Kidney tubule cell (primary cell): ENCODE measurements at regions not wholly inside any gene's neighbourhood (a gene's known extent, or its start where the extent isn't known, plus 50 kb on each side); places are given as distances from the start of the nearest gene placed in this dataset.

Experiments
- DNase-seq: peaks from one replicate; pipeline ENCODE4 v3.0.0-alpha.2; 2018; ENCODE audit warnings: low spot score

GRCh38 chr14:58947814-58948445 is 240.5 kb upstream of the DAAM1 start:
- no peak for DNase-seq

- DNase-seq = no peak
Observed at GRCh38 chr14:58950555-58950954, 237.9 kb upstream of the DAAM1 start.

- DNase-seq = no peak
Observed at GRCh38 chr14:58951143-58951542, 237.3 kb upstream of the DAAM1 start.

- no peak for DNase-seq
Observed at GRCh38 chr14:58954052-58954451, 234.4 kb upstream of the DAAM1 start.

- peak; percentile 10 for DNase-seq
Observed at GRCh38 chr14:58954901-58955861, 233.3 kb upstream of the DAAM1 start.

- no peak for DNase-seq
Observed at GRCh38 chr14:58961045-58961731, 227.3 kb upstream of the DAAM1 start.

DNA sequence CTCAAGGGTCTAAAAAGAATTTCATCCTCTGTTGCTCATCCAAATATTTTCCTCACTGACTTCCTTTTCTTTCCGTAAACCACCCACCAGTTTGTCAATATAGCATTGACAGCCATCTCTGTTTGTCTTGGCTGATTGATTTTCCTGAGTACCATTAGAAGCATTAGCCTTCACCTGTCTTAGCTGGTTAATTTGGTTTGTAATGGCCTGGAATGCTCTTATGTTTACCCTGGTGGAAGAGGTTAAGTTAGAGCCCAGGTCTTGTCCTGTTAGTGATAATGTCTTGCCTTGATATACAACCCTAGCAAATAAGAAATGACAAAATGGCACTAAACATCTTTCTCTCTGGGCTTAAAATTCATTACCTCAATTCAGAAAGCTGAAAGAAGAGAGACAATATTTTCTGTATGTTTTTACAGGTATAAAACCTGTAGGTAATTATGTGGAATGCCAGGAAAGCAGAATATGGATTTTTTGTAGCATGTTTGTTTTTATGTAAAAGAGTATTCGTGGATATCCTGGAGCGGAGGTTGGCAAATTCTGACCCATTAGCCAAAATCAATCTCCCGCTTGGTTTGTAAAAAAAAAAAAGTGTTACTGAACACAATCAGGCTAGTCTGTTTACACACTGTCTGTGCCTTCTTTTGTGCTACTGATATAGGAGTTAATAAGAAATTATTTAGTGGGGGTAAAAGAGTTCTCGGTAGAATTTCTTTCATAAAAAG is 224.4 kb upstream of the DAAM1 start:
- DNase-seq = no peak

GRCh38 chr14:58964598-58964928 is 223.9 kb upstream of the DAAM1 start:
- DNase-seq = no peak

GRCh38 chr14:58965601-58966000 is 222.9 kb upstream of the DAAM1 start:
- DNase-seq = no peak

- DNase-seq = no peak
Observed at GRCh38 chr14:58966997-58967396, 221.5 kb upstream of the DAAM1 start.

DNA sequence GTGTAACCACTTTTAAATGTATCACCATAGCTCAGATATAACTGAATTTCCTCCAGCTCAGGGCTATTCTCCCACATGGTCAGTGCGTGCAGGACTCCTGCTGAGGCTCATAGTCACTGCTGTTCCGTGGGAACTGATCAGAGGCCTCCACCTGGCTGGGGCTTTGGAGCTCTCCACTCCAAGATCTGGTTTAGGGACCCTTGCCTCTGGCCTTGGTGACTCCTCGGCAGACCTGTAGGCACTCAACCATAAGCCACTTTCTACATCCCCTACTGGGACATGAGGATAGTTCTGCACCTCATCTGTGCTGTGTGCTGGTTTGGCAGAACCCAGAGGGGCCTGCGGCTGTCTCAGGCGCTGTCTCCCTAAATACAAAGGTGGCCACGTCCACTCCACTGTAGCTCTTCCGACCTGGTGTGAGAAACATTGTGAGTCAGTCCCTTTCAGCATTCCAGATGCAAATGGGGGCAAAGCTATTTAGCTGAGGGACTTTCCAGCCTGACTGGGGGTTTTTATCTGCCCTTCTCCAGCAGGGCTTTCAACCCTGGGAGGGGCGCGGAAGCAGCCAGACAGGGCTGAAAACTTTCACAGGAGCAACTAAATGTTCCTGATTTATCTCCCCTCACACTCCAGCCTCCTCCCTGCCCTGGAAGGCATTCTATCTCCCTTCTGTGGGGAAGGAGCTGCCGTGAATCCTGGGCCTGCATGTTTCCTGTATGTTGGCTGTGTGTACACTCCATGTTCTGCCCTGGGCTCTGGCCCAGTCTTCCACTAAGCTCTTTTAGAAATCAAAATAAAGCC is 218.3 kb upstream of the DAAM1 start:
- peak; percentile 84 for DNase-seq

- no peak for DNase-seq
Observed at GRCh38 chr14:58972233-58973017, 216.0 kb upstream of the DAAM1 start.

- no peak for DNase-seq
Observed at GRCh38 chr14:58977366-58977765, 211.1 kb upstream of the DAAM1 start.

GRCh38 chr14:58978343-58978742 is 210.1 kb upstream of the DAAM1 start:
- DNase-seq = no peak

- DNase-seq = no peak
Observed at GRCh38 chr14:58979325-58979724, 209.1 kb upstream of the DAAM1 start.

GRCh38 chr14:58981840-58982239 is 206.6 kb upstream of the DAAM1 start:
- DNase-seq = no peak

DNA sequence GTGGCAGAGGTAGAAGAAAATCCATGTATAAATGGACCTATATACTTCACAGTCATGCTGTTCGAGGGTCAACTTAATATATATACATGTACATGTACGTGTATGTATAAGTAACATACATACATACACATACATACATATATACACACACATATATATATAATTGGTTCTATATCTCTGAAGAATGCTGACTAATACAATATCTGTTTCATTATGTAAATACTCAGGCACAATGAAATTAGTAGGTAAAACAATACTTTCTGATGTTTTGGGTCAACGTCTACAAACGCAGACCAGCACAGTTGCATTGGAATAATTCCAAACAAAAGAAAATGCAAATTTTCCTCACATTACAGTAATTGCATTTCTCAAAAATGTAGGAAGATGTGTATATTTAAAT is 202.7 kb upstream of the DAAM1 start:
- no peak for DNase-seq

GRCh38 chr14:58987591-58987990 is 200.9 kb upstream of the DAAM1 start:
- DNase-seq = no peak

DNA sequence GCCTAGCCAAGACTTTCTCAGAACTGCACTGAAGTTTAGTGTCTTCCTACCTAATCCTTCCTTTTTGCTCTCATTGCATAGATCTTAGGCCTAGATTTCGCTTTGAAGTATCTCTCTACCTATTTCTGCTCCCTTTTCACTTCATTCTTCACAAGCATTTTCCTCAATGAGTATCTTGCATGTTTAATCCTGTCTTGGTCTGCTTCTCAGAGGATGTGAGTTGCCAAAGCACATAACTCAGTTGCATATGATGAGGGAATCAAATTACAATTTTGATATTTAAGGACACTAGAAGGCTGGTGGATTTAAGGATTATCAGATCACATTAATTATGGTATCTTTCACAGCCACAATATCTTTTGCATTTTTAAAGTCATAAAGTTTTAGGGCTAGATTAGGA is 195.5 kb upstream of the DAAM1 start:
- no peak for DNase-seq

DNA sequence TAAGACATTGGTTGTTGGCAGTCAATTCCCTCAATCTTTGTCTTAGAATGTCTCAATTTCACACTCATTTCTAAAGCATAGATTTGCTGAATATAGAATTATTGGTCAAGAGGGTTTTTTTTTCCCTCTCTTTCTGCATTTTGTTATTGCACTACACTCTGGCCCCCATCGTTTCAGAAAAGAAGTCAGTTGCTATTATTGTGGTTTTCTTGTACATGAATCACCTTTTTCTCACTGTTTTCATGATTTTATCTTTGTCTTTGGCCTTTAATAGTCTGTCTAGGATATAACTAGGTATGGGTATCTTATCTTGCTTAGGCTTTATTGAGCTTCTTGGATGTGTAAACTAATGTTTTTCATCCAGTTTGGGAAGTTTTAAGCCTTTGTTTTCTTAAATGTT is 194.3 kb upstream of the DAAM1 start:
- DNase-seq = no peak

GRCh38 chr14:59004012-59004411 is 184.5 kb upstream of the DAAM1 start:
- DNase-seq = no peak
